ENCODE measurements at regions not wholly inside any gene's neighbourhood (a gene's known extent, or its start where the extent isn't known, plus 50 kb on each side); places are given as distances from the start of the nearest gene placed in this dataset.

- no peak overlapping the region for H3K14ac ChIP-seq (ENCODE audit: low read length)
- H3K23ac ChIP-seq (ENCODE audit: low read length): no peak overlapping the region
- H3K36me3 ChIP-seq (ENCODE audit: control insufficient read depth in 1 of 2, insufficient read depth in 2 of 2, low read length in 2 of 2): no peaks in the 10 kb centered on the region
- no peak overlapping the region for H3K4ac ChIP-seq (ENCODE audit: low read depth, low read length)
- H3K4me3 ChIP-seq (ENCODE audit: low read depth, low read length): no peak overlapping the region
- H4K8ac ChIP-seq (ENCODE audit: low read depth, low read length): no peak overlapping the region
- H2AFZ ChIP-seq (ENCODE audit: insufficient read depth, low read length, poor library complexity): no peak overlapping the region
- H4K91ac ChIP-seq (ENCODE audit: low read depth, low read length): no peak overlapping the region
- no peak overlapping the region for H3K27ac ChIP-seq (ENCODE audit: low read depth, low read length)
- H3K18ac ChIP-seq (ENCODE audit: low read length): no peak overlapping the region
- no peak overlapping the region for H2BK12ac ChIP-seq (ENCODE audit: low read length)
- no peaks in the 10 kb centered on the region for H3K27me3 ChIP-seq (ENCODE audit: insufficient read depth, low read length)
- H2AK5ac ChIP-seq (ENCODE audit: low read length): no peak overlapping the region
- H3K4me1 ChIP-seq (ENCODE audit: control insufficient read depth in 1 of 2, insufficient read depth in 2 of 2, low read length in 2 of 2): no peaks in the 10 kb centered on the region
- no peak for DNase-seq
- H3K79me2 ChIP-seq (ENCODE audit: control insufficient read depth, insufficient read depth, low read length, poor library complexity): no peaks in the 10 kb centered on the region
- no CpG with 5 or more reads among the region's 5 CpGs for WGBS (ENCODE audit: extremely low coverage, insufficient coverage, insufficient read length)
- H3K4me2 ChIP-seq (ENCODE audit: low read length): no peak overlapping the region
- H3K9ac ChIP-seq (ENCODE audit: low read length): no peak overlapping the region
- H4K12ac ChIP-seq (ENCODE audit: low read depth, low read length): no peak overlapping the region
- H2BK5ac ChIP-seq (ENCODE audit: low read depth, low read length, poor library complexity): no peak overlapping the region
- no peaks in the 10 kb centered on the region for H3K79me1 ChIP-seq (ENCODE audit: low read length)
- H2BK120ac ChIP-seq (ENCODE audit: insufficient read depth, low read length, poor library complexity): no peak overlapping the region
- H3K9me3 ChIP-seq (ENCODE audit: insufficient read depth, low read depth, low read length): no peaks in the 10 kb centered on the region
These were observed 347.6 kb upstream of the NBEA start for GRCh38 chr13:34594507-34594906.

GRCh38 chr13:34608331-34608730, 333.7 kb upstream of the NBEA start:
- no peaks in the 10 kb centered on the region for H3K36me3 ChIP-seq (ENCODE audit: control insufficient read depth in 1 of 2, insufficient read depth in 2 of 2, low read length in 2 of 2)
- no peak overlapping the region for H3K9ac ChIP-seq (ENCODE audit: low read length)
- H4K8ac ChIP-seq (ENCODE audit: low read depth, low read length): no peak overlapping the region

DNA sequence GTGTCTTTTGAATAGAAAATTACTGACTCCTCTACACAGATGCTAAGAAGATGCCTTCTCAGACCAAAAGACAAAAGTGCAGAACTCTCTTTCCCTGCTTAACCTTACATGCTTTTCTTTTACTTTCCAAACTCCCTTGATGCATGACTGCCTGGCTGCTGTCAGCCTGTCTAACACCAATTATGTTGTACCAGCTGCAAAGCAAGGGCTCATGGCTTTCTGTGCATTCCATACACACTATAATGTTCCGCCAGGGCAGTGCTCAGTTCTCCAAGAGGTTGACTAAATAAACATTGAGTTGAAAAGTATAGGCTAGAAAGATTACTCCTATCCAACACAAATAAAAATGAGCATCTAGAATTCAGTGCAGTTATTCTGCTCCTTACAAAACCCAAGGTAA, 330.4 kb upstream of the NBEA start:
- H2BK12ac ChIP-seq (ENCODE audit: low read length): no peak overlapping the region
- H2AFZ ChIP-seq (ENCODE audit: insufficient read depth, low read length, poor library complexity): no peak overlapping the region
- H3K4me3 ChIP-seq (ENCODE audit: low read depth, low read length): no peak overlapping the region
- H3K27me3 ChIP-seq (ENCODE audit: insufficient read depth, low read length): no peaks in the 10 kb centered on the region
- H3K9me3 ChIP-seq (ENCODE audit: insufficient read depth, low read depth, low read length): no peaks in the 10 kb centered on the region
- H3K9ac ChIP-seq (ENCODE audit: low read length): no peak overlapping the region
- H3K4ac ChIP-seq (ENCODE audit: low read depth, low read length): no peak overlapping the region
- H3K36me3 ChIP-seq (ENCODE audit: control insufficient read depth in 1 of 2, insufficient read depth in 2 of 2, low read length in 2 of 2): no peaks in the 10 kb centered on the region
- no peaks in the 10 kb centered on the region for H3K4me1 ChIP-seq (ENCODE audit: control insufficient read depth in 1 of 2, insufficient read depth in 2 of 2, low read length in 2 of 2)
- H4K91ac ChIP-seq (ENCODE audit: low read depth, low read length): no peak overlapping the region
- no peak for DNase-seq
- H3K79me2 ChIP-seq (ENCODE audit: control insufficient read depth, insufficient read depth, low read length, poor library complexity): no peaks in the 10 kb centered on the region
- no peak overlapping the region for H2AK5ac ChIP-seq (ENCODE audit: low read length)
- no peaks in the 10 kb centered on the region for H3K79me1 ChIP-seq (ENCODE audit: low read length)
- H3K14ac ChIP-seq (ENCODE audit: low read length): no peak overlapping the region
- no peak overlapping the region for H2BK5ac ChIP-seq (ENCODE audit: low read depth, low read length, poor library complexity)
- no peak overlapping the region for H3K23ac ChIP-seq (ENCODE audit: low read length)
- H3K18ac ChIP-seq (ENCODE audit: low read length): no peak overlapping the region
- no peak overlapping the region for H4K12ac ChIP-seq (ENCODE audit: low read depth, low read length)
- no CpG with 5 or more reads among the region's 1 CpG for WGBS (ENCODE audit: extremely low coverage, insufficient coverage, insufficient read length)
- H3K27ac ChIP-seq (ENCODE audit: low read depth, low read length): no peak overlapping the region
- H3K4me2 ChIP-seq (ENCODE audit: low read length): no peak overlapping the region
- no peak overlapping the region for H4K8ac ChIP-seq (ENCODE audit: low read depth, low read length)
- H2BK120ac ChIP-seq (ENCODE audit: insufficient read depth, low read length, poor library complexity): no peak overlapping the region

More at GRCh38 chr13:34608331-34608730, 333.7 kb upstream of the NBEA start:
- Histone ChIP-seq H3K18ac (ENCODE audit: low read length) (no peak overlapping the region), H3K4ac (ENCODE audit: low read depth, low read length) (no peak overlapping the region), H3K79me1 (ENCODE audit: low read length) (no peaks in the 10 kb centered on the region), H3K4me2 (ENCODE audit: low read length) (no peak overlapping the region), H3K23ac (ENCODE audit: low read length) (no peak overlapping the region), H3K4me3 (ENCODE audit: low read depth, low read length) (no peak overlapping the region), H3K27me3 (ENCODE audit: insufficient read depth, low read length) (no peaks in the 10 kb centered on the region), H2BK12ac (ENCODE audit: low read length) (no peak overlapping the region), H4K91ac (ENCODE audit: low read depth, low read length) (no peak overlapping the region), H4K12ac (ENCODE audit: low read depth, low read length) (no peak overlapping the region), H2AK5ac (ENCODE audit: low read length) (no peak overlapping the region), H3K79me2 (ENCODE audit: control insufficient read depth, insufficient read depth, low read length, poor library complexity) (no peaks in the 10 kb centered on the region), H3K9me3 (ENCODE audit: insufficient read depth, low read depth, low read length) (no peaks in the 10 kb centered on the region), H3K4me1 (ENCODE audit: control insufficient read depth in 1 of 2, insufficient read depth in 2 of 2, low read length in 2 of 2) (no peaks in the 10 kb centered on the region), H3K14ac (ENCODE audit: low read length) (no peak overlapping the region), H2BK120ac (ENCODE audit: insufficient read depth, low read length, poor library complexity) (no peak overlapping the region), H2BK5ac (ENCODE audit: low read depth, low read length, poor library complexity) (no peak overlapping the region), H2AFZ (ENCODE audit: insufficient read depth, low read length, poor library complexity) (no peak overlapping the region), H3K27ac (ENCODE audit: low read depth, low read length) (no peak overlapping the region)
- 100% methylated on average over 2 of the region's 3 CpGs for WGBS (ENCODE audit: extremely low coverage, insufficient coverage, insufficient read length)
- no peak for DNase-seq

DNA sequence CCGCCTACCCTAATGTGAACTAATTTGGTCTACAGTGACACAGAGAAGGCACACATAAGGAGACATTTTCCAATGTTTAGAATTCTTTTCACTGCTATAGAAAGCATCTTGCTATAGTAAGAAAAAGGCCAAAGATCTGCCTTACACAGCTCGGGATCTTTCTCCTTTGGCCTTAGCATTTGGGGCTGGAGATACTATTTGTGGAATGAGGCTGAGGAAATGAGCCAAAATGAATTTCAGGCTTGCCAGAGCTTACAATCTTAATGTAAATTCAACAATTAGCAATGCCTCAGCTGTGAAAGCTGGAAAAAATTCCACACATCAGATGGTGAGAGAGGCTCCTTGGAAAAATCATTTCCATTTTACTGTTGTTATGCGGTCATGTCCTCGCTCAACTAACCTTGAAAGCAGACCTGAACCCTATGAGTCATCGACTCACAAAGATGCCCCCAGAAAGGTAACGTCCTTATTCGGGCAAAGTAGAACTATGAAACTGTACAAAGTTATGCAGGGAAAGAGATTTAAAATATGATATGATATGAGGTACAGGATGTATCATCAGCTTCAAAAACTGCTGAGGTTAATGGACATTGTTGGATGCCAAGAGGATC, 324.5 kb upstream of the NBEA start:
- Histone ChIP-seq H3K79me1 (ENCODE audit: low read length) (peaks cover 2% of the 10 kb centered on the region), H3K23ac (ENCODE audit: low read length) (no peak overlapping the region), H3K18ac (ENCODE audit: low read length) (no peak overlapping the region), H3K9ac (ENCODE audit: low read length) (no peak overlapping the region), H3K4ac (ENCODE audit: low read depth, low read length) (no peak overlapping the region), H3K79me2 (ENCODE audit: control insufficient read depth, insufficient read depth, low read length, poor library complexity) (no peaks in the 10 kb centered on the region), H3K9me3 (ENCODE audit: insufficient read depth, low read depth, low read length) (no peaks in the 10 kb centered on the region), H2AFZ (ENCODE audit: insufficient read depth, low read length, poor library complexity) (no peak overlapping the region), H2BK12ac (ENCODE audit: low read length) (no peak overlapping the region), H3K4me3 (ENCODE audit: low read depth, low read length) (no peak overlapping the region), H3K27me3 (ENCODE audit: insufficient read depth, low read length) (no peaks in the 10 kb centered on the region), H3K27ac (ENCODE audit: low read depth, low read length) (no peak overlapping the region), H2AK5ac (ENCODE audit: low read length) (no peak overlapping the region), H4K8ac (ENCODE audit: low read depth, low read length) (no peak overlapping the region), H2BK120ac (ENCODE audit: insufficient read depth, low read length, poor library complexity) (no peak overlapping the region), H3K4me1 (ENCODE audit: control insufficient read depth in 1 of 2, insufficient read depth in 2 of 2, low read length in 2 of 2) (no peaks in the 10 kb centered on the region), H4K91ac (ENCODE audit: low read depth, low read length) (no peak overlapping the region), H3K36me3 (ENCODE audit: control insufficient read depth in 1 of 2, insufficient read depth in 2 of 2, low read length in 2 of 2) (no peaks in the 10 kb centered on the region), H2BK5ac (ENCODE audit: low read depth, low read length, poor library complexity) (no peak overlapping the region), H3K4me2 (ENCODE audit: low read length) (no peak overlapping the region), H3K14ac (ENCODE audit: low read length) (no peak overlapping the region), H4K12ac (ENCODE audit: low read depth, low read length) (no peak overlapping the region)
- DNase-seq: no peak
- WGBS (ENCODE audit: extremely low coverage, insufficient coverage, insufficient read length): no CpG with 5 or more reads among the region's 7 CpGs

All from trophoblast cell (in vitro differentiated cells and primary cell).